Astrocyte (in vitro differentiated cells and primary cell): ENCODE measurements at regions not wholly inside any gene's neighbourhood (a gene's known extent, or its start where the extent isn't known, plus 50 kb on each side); places are given as distances from the start of the nearest gene placed in this dataset.
A peak's percentile ranks its signal among the peaks of the same experiment; 100 is the strongest.

ENCODE experiments used
- DNase-seq: peaks from one replicate; pipeline ENCODE4 v3.0.0-alpha.2; 2010; ENCODE audit warnings: low read depth
- FAIRE-seq: peaks from 2 replicates; lab custom pipeline; 2011; peaks lifted over from hg19 to GRCh38; lab: Jason Lieb, UNC
- H2AFZ ChIP-seq: 2 replicates; pipeline ENCODE4 v1.6.0; 2012; ENCODE audit warnings: low read depth, low read length, inconsistent platforms
- H3K27ac ChIP-seq: 2 replicates; pipeline ENCODE4 v1.5.1; 2011; ENCODE audit warnings: low read depth, low read length, inconsistent platforms
- H3K27me3 ChIP-seq: 2 replicates; pipeline ENCODE4 v1.6.0; 2011; ENCODE audit warnings: low read length, inconsistent platforms; ENCODE audit not compliant: insufficient read depth
- H3K36me3 ChIP-seq: 2 replicates; pipeline ENCODE4 v1.5.1; 2011; ENCODE audit warnings: low read length, inconsistent platforms; ENCODE audit not compliant: insufficient read depth
- H3K4me1 ChIP-seq: 2 replicates; pipeline ENCODE4 v1.5.1; 2011; ENCODE audit warnings: low read length, inconsistent platforms; ENCODE audit not compliant: insufficient read depth
- H3K4me2 ChIP-seq: 2 replicates; pipeline ENCODE4 v1.6.0; 2012; ENCODE audit warnings: low read length, inconsistent platforms
- H3K4me3 ChIP-seq: 2 replicates; pipeline ENCODE4 v1.5.1; 2011; ENCODE audit warnings: low read depth, mild to moderate bottlenecking, low read length, inconsistent platforms; ENCODE audit not compliant: insufficient read depth
- H3K79me2 ChIP-seq: 2 replicates; pipeline ENCODE4 v1.6.0; 2012; ENCODE audit warnings: mild to moderate bottlenecking, low read length, inconsistent platforms; ENCODE audit not compliant: insufficient read depth
- H3K9ac ChIP-seq: 2 replicates; pipeline ENCODE4 v1.6.0; 2012; ENCODE audit warnings: mild to moderate bottlenecking, low read length, inconsistent platforms
- H3K9me3 ChIP-seq: 2 replicates; pipeline ENCODE4 v1.5.1; 2012; ENCODE audit warnings: low read depth, mild to moderate bottlenecking, low read length, inconsistent platforms; ENCODE audit not compliant: insufficient read depth
- H4K20me1 ChIP-seq: 2 replicates; pipeline ENCODE4 v1.6.0; 2012; ENCODE audit warnings: low read length, inconsistent platforms; ENCODE audit not compliant: insufficient read depth
- H3K27ac Mint-ChIP-seq: one replicate; pipeline ENCODE4 v1.8.0; 2021; ENCODE audit warnings: mild to moderate bottlenecking, mixed read lengths; ENCODE audit not compliant: unreplicated experiment
- H3K27me3 Mint-ChIP-seq: one replicate; pipeline ENCODE4 v1.8.0; 2021; ENCODE audit warnings: low read depth, mixed read lengths; ENCODE audit not compliant: unreplicated experiment
- H3K36me3 Mint-ChIP-seq: one replicate; pipeline ENCODE4 v1.8.0; 2021; ENCODE audit warnings: low read depth, mixed read lengths; ENCODE audit not compliant: unreplicated experiment
- H3K4me1 Mint-ChIP-seq: one replicate; pipeline ENCODE4 v1.8.0; 2021; ENCODE audit warnings: low read depth, mixed read lengths; ENCODE audit not compliant: unreplicated experiment
- H3K4me3 Mint-ChIP-seq: one replicate; pipeline ENCODE4 v1.8.0; 2021; ENCODE audit warnings: mild to moderate bottlenecking, moderate library complexity, mixed read lengths; ENCODE audit not compliant: unreplicated experiment
- H3K9me3 Mint-ChIP-seq: one replicate; pipeline ENCODE4 v1.8.0; 2021; ENCODE audit warnings: mild to moderate bottlenecking, mixed read lengths; ENCODE audit not compliant: unreplicated experiment
- EZH2 ChIP-seq: IDR thresholded peaks from 2 replicates; pipeline ENCODE4 v1.6.1; 2012; ENCODE audit warnings: mild to moderate bottlenecking, low read length, inconsistent platforms; ENCODE audit not compliant: insufficient read depth
- TF ChIP-seq, protein P1 (sequence below): IDR thresholded peaks from 2 replicates; pipeline ENCODE4 v1.5.1; 2011; ENCODE audit warnings: low read depth, mild to moderate bottlenecking, inconsistent platforms, low read length, moderate library complexity; ENCODE audit not compliant: insufficient read depth

- H3K27ac ChIP-seq = no peak overlapping the region
- H3K36me3 Mint-ChIP-seq = no peaks in the 10 kb centered on the region
- no peaks in the 10 kb centered on the region for H3K9me3 ChIP-seq
- no peaks in the 10 kb centered on the region for H4K20me1 ChIP-seq
- H3K27me3 Mint-ChIP-seq = no peaks in the 10 kb centered on the region
- no peaks in the 10 kb centered on the region for H3K27me3 ChIP-seq
- no peak overlapping the region for H3K4me3 ChIP-seq
- H3K4me3 Mint-ChIP-seq = no peak overlapping the region
- no peak for TF ChIP-seq EZH2
- no peaks in the 10 kb centered on the region for H3K36me3 ChIP-seq
- H3K4me1 Mint-ChIP-seq = no peaks in the 10 kb centered on the region
- H3K9ac ChIP-seq = no peak overlapping the region
- no peak overlapping the region for H3K4me2 ChIP-seq
- DNase-seq = peak; percentile 67
- H2AFZ ChIP-seq = no peak overlapping the region
- H3K4me1 ChIP-seq = no peaks in the 10 kb centered on the region
- no peak for FAIRE-seq
- no peaks in the 10 kb centered on the region for H3K79me2 ChIP-seq
- no peaks in the 10 kb centered on the region for H3K9me3 Mint-ChIP-seq
- H3K27ac Mint-ChIP-seq = no peak overlapping the region
Observed at GRCh38 chr6:67558985-67559384, 1076.1 kb upstream of the ADGRB3 start.

GRCh38 chr6:67544851-67545452 is 1090.1 kb upstream of the ADGRB3 start:
- H3K79me2 ChIP-seq = no peaks in the 10 kb centered on the region
- no peaks in the 10 kb centered on the region for H3K27me3 Mint-ChIP-seq
- no peak overlapping the region for H3K27ac ChIP-seq
- no peaks in the 10 kb centered on the region for H3K27me3 ChIP-seq
- TF ChIP-seq, protein P1, sequence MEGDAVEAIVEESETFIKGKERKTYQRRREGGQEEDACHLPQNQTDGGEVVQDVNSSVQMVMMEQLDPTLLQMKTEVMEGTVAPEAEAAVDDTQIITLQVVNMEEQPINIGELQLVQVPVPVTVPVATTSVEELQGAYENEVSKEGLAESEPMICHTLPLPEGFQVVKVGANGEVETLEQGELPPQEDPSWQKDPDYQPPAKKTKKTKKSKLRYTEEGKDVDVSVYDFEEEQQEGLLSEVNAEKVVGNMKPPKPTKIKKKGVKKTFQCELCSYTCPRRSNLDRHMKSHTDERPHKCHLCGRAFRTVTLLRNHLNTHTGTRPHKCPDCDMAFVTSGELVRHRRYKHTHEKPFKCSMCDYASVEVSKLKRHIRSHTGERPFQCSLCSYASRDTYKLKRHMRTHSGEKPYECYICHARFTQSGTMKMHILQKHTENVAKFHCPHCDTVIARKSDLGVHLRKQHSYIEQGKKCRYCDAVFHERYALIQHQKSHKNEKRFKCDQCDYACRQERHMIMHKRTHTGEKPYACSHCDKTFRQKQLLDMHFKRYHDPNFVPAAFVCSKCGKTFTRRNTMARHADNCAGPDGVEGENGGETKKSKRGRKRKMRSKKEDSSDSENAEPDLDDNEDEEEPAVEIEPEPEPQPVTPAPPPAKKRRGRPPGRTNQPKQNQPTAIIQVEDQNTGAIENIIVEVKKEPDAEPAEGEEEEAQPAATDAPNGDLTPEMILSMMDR = no peak
- TF ChIP-seq EZH2 = no peak
- peaks cover 25% of the 10 kb centered on the region for H3K9me3 Mint-ChIP-seq
- no peak overlapping the region for H2AFZ ChIP-seq
- no peak for FAIRE-seq
- no peak overlapping the region for H3K4me3 Mint-ChIP-seq
- H3K9me3 ChIP-seq = peaks cover 6% of the 10 kb centered on the region
- peaks cover 1% of the 10 kb centered on the region for H3K4me1 Mint-ChIP-seq
- H3K36me3 ChIP-seq = no peaks in the 10 kb centered on the region
- no peak for DNase-seq
- no peak overlapping the region for H3K4me3 ChIP-seq
- H3K4me1 ChIP-seq = no peaks in the 10 kb centered on the region
- H3K27ac Mint-ChIP-seq = no peak overlapping the region
- no peak overlapping the region for H3K4me2 ChIP-seq
- no peaks in the 10 kb centered on the region for H4K20me1 ChIP-seq
- H3K36me3 Mint-ChIP-seq = peaks cover 2% of the 10 kb centered on the region
- no peak overlapping the region for H3K9ac ChIP-seq

DNA sequence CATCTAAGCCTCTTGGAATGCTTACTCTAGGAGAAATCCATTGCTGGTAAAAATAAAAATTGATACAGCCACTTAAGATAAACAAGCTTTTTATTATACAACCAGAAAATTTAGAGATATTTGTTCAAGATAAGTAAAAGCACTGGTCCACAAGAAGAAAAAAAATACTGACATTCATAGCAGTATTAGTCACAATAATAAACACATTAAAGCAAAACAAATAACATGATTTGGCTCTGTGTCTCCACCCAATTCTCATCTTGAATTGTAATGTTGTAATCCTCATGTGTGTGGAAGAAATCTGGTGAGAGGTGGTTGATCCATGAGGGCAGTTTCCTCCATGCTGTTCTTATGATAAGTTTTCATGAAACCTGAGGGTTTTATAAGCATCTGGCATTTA is 1093.5 kb upstream of the ADGRB3 start:
- peaks cover 2% of the 10 kb centered on the region for H3K36me3 Mint-ChIP-seq
- Histone ChIP-seq H4K20me1 (no peaks in the 10 kb centered on the region), H2AFZ (no peak overlapping the region), H3K36me3 (no peaks in the 10 kb centered on the region), H3K9ac (no peak overlapping the region), H3K4me1 (no peaks in the 10 kb centered on the region), H3K79me2 (no peaks in the 10 kb centered on the region), H3K9me3 (peaks cover 10% of the 10 kb centered on the region), H3K4me2 (no peak overlapping the region), H3K4me3 (no peak overlapping the region), H3K27ac (peak overlapping the region; percentile 7), H3K27me3 (no peaks in the 10 kb centered on the region)
- TF ChIP-seq, protein P1 = no peak
- no peak for TF ChIP-seq EZH2
- peak; percentile 21 for DNase-seq
- H3K4me3 Mint-ChIP-seq = no peak overlapping the region
- H3K9me3 Mint-ChIP-seq = peaks cover 25% of the 10 kb centered on the region
- H3K4me1 Mint-ChIP-seq = peaks cover 1% of the 10 kb centered on the region
- no peaks in the 10 kb centered on the region for H3K27me3 Mint-ChIP-seq
- no peak overlapping the region for H3K27ac Mint-ChIP-seq
- FAIRE-seq = no peak
